Astrocyte (in vitro differentiated cells and primary cell): ENCODE measurements at regions not wholly inside any gene's neighbourhood (a gene's known extent, or its start where the extent isn't known, plus 50 kb on each side); places are given as distances from the start of the nearest gene placed in this dataset.
"Not testable (repeated sequence)": the region's sequence is repeated elsewhere in the genome, so short reads cannot be mapped to it uniquely, and the experiment has no call there.

Source experiments
- CTCF ChIP-seq: IDR thresholded peaks from 2 replicates; pipeline ENCODE4 v1.5.1; 2011; ENCODE audit warnings: low read depth, mild to moderate bottlenecking, inconsistent platforms, low read length, moderate library complexity; ENCODE audit not compliant: insufficient read depth
- EZH2 ChIP-seq: IDR thresholded peaks from 2 replicates; pipeline ENCODE4 v1.6.1; 2012; ENCODE audit warnings: mild to moderate bottlenecking, low read length, inconsistent platforms; ENCODE audit not compliant: insufficient read depth

GRCh38 chr3:110626652-110627111 lies 444.9 kb upstream of the NECTIN3 start:
- TF ChIP-seq CTCF, EZH2: not testable (repeated sequence)
